Keratinocyte (primary cell): ENCODE measurements at regions not wholly inside any gene's neighbourhood (a gene's known extent, or its start where the extent isn't known, plus 50 kb on each side); places are given as distances from the start of the nearest gene placed in this dataset.

Source experiments
- DNase-seq: peaks from one replicate; pipeline ENCODE4 v3.0.0-alpha.2; 2011; ENCODE audit warnings: low read depth, missing footprints, low spot score
- FAIRE-seq: peaks from 2 replicates; lab custom pipeline; 2011; peaks lifted over from hg19 to GRCh38; lab: Jason Lieb, UNC
- H2AFZ ChIP-seq: 2 replicates; pipeline ENCODE4 v1.6.0; 2012; ENCODE audit warnings: low read length, control low read depth, inconsistent platforms; ENCODE audit not compliant: control insufficient read depth
- H3K27ac ChIP-seq: 2 replicates; pipeline ENCODE4 v1.5.1; 2011; ENCODE audit warnings: low read length; ENCODE audit not compliant: control insufficient read depth, insufficient read depth
- H3K27me3 ChIP-seq: 3 replicates; pipeline ENCODE4 v1.6.0; 2011; ENCODE audit warnings: low read length; ENCODE audit not compliant: control insufficient read depth, insufficient read depth; ENCODE audit errors: extremely low read depth
- H3K36me3 ChIP-seq, 2 experiments: 2 replicates in 1 of 2; 3 replicates in 1 of 2; pipeline ENCODE4 v1.5.1; 2011; ENCODE audit warnings: low read length in 2 of 2, mild to moderate bottlenecking in 1 of 2; ENCODE audit not compliant: control insufficient read depth in 2 of 2, insufficient read depth in 2 of 2; ENCODE audit errors: extremely low read depth in 1 of 2
- H3K4me1 ChIP-seq: 3 replicates; pipeline ENCODE4 v1.5.1; 2011; ENCODE audit warnings: low read length; ENCODE audit not compliant: control insufficient read depth, insufficient read depth; ENCODE audit errors: extremely low read depth
- H3K4me2 ChIP-seq: 3 replicates; pipeline ENCODE4 v1.6.0; 2011; ENCODE audit warnings: low read depth, low read length; ENCODE audit not compliant: control insufficient read depth, insufficient read depth; ENCODE audit errors: extremely low read depth
- H3K4me3 ChIP-seq, 3 experiments: fragments of 200-600 bp in 1 of 3; sonication (generic) in 1 of 3; 2 replicates in 2 of 3; 3 replicates in 1 of 3; pipeline ENCODE4 v1.5.1; 2011 to 2016; ENCODE audit warnings: low read length in 3 of 3, mild to moderate bottlenecking in 3 of 3, control low read depth in 2 of 3, inconsistent platforms in 1 of 3, low read depth in 1 of 3, mixed read lengths in 1 of 3, mixed run types in 1 of 3, moderate library complexity in 1 of 3; ENCODE audit not compliant: control insufficient read depth in 2 of 3, insufficient read depth in 2 of 3; ENCODE audit errors: extremely low read depth in 1 of 3
- H3K79me2 ChIP-seq: 2 replicates; pipeline ENCODE4 v1.6.0; 2012; ENCODE audit warnings: low read length; ENCODE audit not compliant: control insufficient read depth, insufficient read depth
- H3K9ac ChIP-seq: 3 replicates; pipeline ENCODE4 v1.6.0; 2011; ENCODE audit warnings: low read length; ENCODE audit not compliant: control insufficient read depth, insufficient read depth; ENCODE audit errors: extremely low read depth
- H3K9me1 ChIP-seq: 3 replicates; pipeline ENCODE4 v1.6.0; 2011; ENCODE audit warnings: low read length; ENCODE audit not compliant: control insufficient read depth, insufficient read depth; ENCODE audit errors: extremely low read depth
- H3K9me3 ChIP-seq: 2 replicates; pipeline ENCODE4 v1.5.1; 2012; ENCODE audit warnings: low read depth, low read length; ENCODE audit not compliant: control insufficient read depth
- H4K20me1 ChIP-seq: 3 replicates; pipeline ENCODE4 v1.6.0; 2011; ENCODE audit warnings: low read length; ENCODE audit not compliant: control insufficient read depth, insufficient read depth; ENCODE audit errors: extremely low read depth
- EZH2 ChIP-seq: IDR thresholded peaks from one replicate; pipeline ENCODE4 v1.6.1; 2012; ENCODE audit warnings: inconsistent platforms, mild to moderate bottlenecking, low read length, moderate library complexity
- dilution Hi-C: fragments of 300-500 bp; cut with MboI; formaldehyde crosslinking; loops from one replicate; pipeline ENCODE4 v1.7.0; 2020; ENCODE audit warnings: low sequenced_read_pairs; ENCODE audit not compliant: extremely low pct_ligation_motif_present
- TF ChIP-seq, protein P1 (sequence below), 3 experiments: IDR thresholded peaks in 1 of 3; conservative IDR thresholded peaks in 1 of 3; optimal IDR thresholded peaks in 1 of 3; 2 replicates in 2 of 3; 3 replicates in 1 of 3; pipeline versions ENCODE3 to v1.5.1; 2011; ENCODE audit warnings: low read length in 3 of 3, mild to moderate bottlenecking in 3 of 3, moderate library complexity in 2 of 3, control low read depth in 1 of 3, inconsistent platforms in 1 of 3; ENCODE audit not compliant: insufficient read depth in 2 of 3; ENCODE audit errors: extremely low read depth in 1 of 3

DNA sequence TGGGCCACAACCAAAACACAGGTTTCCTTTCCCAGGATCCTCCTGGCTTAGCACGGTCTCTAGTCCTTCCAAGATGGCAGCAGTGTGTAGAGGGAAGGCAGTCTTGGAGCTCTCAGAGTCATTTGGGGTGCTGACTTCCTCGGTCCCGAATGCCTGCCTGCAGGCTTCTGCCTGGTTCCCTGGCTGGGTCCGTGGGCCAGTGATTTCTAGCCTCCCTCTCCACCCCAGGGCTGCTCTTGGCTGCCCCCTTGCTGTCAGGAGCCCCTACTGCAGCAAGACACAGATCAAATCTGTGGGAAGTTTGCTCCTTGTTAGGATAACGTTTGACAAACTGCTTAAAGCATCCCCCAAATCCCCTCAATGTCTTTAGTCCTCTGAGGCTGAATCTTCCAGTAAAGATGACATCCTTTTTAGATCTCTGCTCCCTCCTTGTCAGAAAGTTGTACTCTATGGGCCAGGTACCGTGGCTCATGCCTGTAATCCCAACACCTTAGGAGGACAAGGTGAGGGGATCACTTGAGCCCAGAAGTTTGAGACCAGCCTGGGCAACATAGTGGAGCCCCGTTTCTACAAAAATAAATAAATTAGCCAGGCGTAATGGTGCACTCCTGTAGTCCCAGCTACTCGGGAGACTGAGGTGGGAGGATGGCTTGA, 272.5 kb downstream of the RRAGC start:
- H3K36me3 ChIP-seq, result no peaks in the 10 kb centered on the region
- no peak overlapping the region for H3K4me3 ChIP-seq
- dilution Hi-C loops, result no loop called here
- H4K20me1 ChIP-seq, result no peaks in the 10 kb centered on the region
- no peak overlapping the region for H3K4me2 ChIP-seq
- no peaks in the 10 kb centered on the region for H3K79me2 ChIP-seq
- no peak overlapping the region for H3K9ac ChIP-seq
- TF ChIP-seq EZH2, result no peak
- TF ChIP-seq, protein P1, sequence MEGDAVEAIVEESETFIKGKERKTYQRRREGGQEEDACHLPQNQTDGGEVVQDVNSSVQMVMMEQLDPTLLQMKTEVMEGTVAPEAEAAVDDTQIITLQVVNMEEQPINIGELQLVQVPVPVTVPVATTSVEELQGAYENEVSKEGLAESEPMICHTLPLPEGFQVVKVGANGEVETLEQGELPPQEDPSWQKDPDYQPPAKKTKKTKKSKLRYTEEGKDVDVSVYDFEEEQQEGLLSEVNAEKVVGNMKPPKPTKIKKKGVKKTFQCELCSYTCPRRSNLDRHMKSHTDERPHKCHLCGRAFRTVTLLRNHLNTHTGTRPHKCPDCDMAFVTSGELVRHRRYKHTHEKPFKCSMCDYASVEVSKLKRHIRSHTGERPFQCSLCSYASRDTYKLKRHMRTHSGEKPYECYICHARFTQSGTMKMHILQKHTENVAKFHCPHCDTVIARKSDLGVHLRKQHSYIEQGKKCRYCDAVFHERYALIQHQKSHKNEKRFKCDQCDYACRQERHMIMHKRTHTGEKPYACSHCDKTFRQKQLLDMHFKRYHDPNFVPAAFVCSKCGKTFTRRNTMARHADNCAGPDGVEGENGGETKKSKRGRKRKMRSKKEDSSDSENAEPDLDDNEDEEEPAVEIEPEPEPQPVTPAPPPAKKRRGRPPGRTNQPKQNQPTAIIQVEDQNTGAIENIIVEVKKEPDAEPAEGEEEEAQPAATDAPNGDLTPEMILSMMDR (optimal IDR thresholded peaks at IDR 0.05 in 1 of 3, IDR thresholded peaks at IDR 0.05 in 1 of 3, conservative IDR thresholded peaks at IDR 0.05 in 1 of 3; ENCODE audit: extremely low read depth in 1 of 3, insufficient read depth in 2 of 3, low read length in 3 of 3), result peak; percentile 77 to 93 (median 88)
- no peak for DNase-seq
- FAIRE-seq, result no peak
- H3K4me1 ChIP-seq, result peaks cover 8% of the 10 kb centered on the region
- no peaks in the 10 kb centered on the region for H3K27me3 ChIP-seq
- H3K9me1 ChIP-seq, result no peaks in the 10 kb centered on the region
- H2AFZ ChIP-seq, result no peak overlapping the region
- no peak overlapping the region for H3K27ac ChIP-seq
- H3K9me3 ChIP-seq, result no peaks in the 10 kb centered on the region

DNA sequence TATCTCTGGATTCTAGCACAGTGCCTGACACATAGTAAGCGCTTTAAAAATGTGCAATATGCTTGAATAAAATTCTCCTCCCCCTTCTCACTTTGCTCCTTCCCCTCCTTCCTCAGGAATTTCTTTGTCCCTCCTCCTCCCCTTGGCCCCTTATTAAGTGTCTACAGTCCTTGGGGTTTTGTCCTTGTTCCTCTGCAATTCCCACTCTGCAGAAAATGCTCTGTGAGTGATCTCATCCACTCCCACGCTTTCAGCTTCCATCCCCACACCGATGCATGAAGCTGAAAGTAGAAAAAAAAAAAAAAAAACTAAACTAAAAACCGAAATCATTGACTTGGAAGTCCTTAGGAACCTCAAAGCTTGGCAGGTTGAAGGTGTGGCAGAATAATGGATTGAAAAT, 273.6 kb downstream of the RRAGC start:
- dilution Hi-C loops, result no loop called here
- no peak overlapping the region for H2AFZ ChIP-seq
- no peaks in the 10 kb centered on the region for H3K27me3 ChIP-seq
- no peak for FAIRE-seq
- H3K9ac ChIP-seq, result no peak overlapping the region
- H3K9me3 ChIP-seq, result no peaks in the 10 kb centered on the region
- TF ChIP-seq, protein P1 (optimal IDR thresholded peaks at IDR 0.05 in 1 of 3, IDR thresholded peaks at IDR 0.05 in 1 of 3, conservative IDR thresholded peaks at IDR 0.05 in 1 of 3; ENCODE audit: extremely low read depth in 1 of 3, insufficient read depth in 2 of 3, low read length in 3 of 3), result no peak
- no peak for TF ChIP-seq EZH2
- no peaks in the 10 kb centered on the region for H4K20me1 ChIP-seq
- peaks cover 8% of the 10 kb centered on the region for H3K4me1 ChIP-seq
- no peaks in the 10 kb centered on the region for H3K36me3 ChIP-seq
- H3K79me2 ChIP-seq, result no peaks in the 10 kb centered on the region
- H3K4me2 ChIP-seq, result no peak overlapping the region
- H3K9me1 ChIP-seq, result no peaks in the 10 kb centered on the region
- no peak overlapping the region for H3K4me3 ChIP-seq
- H3K27ac ChIP-seq, result no peak overlapping the region
- DNase-seq, result no peak
